ENCODE measurements at regions not wholly inside any gene's neighbourhood (a gene's known extent, or its start where the extent isn't known, plus 50 kb on each side); places are given as distances from the start of the nearest gene placed in this dataset.

- DNase-seq (ENCODE audit: low read depth in 4 of 4, low spot score in 1 of 4), result no peak
Observed at GRCh38 chr3:135460273-135460672, 505.3 kb upstream of the PPP2R3A start.

GRCh38 chr3:135471911-135472310, 493.6 kb upstream of the PPP2R3A start:
- no peak for DNase-seq (ENCODE audit: low read depth in 4 of 4, low spot score in 1 of 4)

DNA sequence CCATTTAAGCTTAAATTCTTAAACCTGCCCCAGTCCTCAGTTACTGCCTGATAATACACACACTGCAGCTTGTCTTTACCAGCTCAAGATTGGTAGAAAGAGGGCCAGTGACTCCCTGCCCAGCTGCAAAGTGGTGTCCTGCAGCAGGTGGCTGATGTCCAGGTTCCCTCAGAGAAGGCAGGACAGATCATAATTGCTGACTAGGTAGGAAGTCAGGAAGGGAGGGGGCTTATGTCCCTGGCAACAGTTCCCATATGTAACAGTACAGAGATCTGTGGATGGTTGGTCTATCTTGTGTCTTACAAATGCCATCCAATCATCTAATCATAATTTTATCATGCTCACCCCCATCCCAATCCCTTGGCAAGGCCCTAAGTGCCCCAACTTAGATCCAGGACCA, 492.1 kb upstream of the PPP2R3A start:
- no peak for DNase-seq (ENCODE audit: low read depth in 4 of 4, low spot score in 1 of 4)

GRCh38 chr3:135487261-135487660, 478.3 kb upstream of the PPP2R3A start:
- no peak for DNase-seq (ENCODE audit: low read depth in 4 of 4, low spot score in 1 of 4)

DNA sequence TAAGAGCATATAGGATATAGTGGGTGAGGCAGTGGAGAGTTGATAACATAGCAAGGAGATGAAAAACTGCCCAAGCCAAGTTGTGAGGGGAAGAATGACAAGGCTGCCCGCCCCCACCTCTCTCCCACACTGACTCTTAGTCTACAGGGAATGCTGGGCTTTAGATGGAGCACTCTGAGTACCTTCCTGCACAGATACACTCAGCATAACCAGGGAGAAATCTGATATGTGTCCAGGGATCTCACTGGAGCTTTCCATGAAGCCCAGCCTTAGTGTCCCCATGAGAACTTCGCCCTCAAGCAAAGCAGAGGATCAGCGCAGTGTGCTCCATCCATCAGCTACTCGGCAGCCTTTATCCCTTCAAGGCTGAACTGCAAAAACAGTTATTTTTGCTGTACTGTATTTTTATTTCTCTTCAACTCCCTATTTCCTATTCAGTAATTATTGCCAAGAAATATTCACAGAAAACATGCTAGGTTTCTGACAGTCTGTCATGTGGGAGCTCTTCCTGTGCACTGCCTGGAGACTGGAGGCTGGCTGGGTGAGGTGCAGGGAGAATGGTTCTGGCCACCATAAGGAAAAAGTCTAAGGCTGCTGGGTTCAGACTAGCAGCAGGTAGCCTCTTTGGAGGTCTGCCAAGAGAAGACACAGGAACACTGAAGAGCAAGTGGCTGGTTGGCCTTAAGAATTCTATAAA, 475.2 kb upstream of the PPP2R3A start:
- DNase-seq (ENCODE audit: low read depth in 4 of 4, low spot score in 1 of 4), result no peak

DNA sequence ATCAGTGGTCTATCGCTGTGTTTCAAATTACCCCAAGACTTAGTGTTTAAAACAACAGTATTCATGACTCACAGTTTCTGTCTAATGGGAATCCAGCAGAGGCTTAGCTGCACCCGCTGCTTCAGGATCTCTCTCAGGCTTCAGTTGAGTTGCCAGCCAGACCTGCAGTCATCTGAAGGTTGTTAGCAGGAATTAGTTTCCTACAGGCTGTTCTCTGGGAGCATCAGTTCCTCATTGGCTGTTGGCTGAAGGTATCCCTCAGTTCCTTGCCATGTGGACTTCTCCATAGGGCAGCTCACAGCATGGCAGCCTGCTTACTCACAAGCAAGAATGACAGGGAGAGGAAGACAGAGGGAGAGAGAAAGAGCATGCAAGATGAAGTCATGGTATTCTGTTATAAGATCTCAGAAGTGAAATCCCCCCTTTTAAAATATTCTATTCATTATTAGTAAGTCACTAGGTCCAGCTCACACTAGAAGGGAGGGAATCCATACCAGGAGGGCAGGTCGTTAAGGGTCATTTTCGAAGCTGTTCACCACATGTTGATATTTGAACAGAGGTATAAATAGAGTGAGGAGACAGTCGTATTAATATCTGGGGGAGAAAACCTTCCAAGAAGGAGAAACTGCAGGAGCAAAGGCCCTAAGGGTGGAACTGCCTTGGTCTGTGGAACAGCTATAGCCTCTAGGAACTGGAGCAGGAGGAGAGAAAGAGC, 473.9 kb upstream of the PPP2R3A start:
- DNase-seq (ENCODE audit: low read depth in 4 of 4, low spot score in 1 of 4), result no peak

GRCh38 chr3:135495891-135496290, 469.6 kb upstream of the PPP2R3A start:
- no peak for DNase-seq (ENCODE audit: low read depth in 4 of 4, low spot score in 1 of 4)

DNA sequence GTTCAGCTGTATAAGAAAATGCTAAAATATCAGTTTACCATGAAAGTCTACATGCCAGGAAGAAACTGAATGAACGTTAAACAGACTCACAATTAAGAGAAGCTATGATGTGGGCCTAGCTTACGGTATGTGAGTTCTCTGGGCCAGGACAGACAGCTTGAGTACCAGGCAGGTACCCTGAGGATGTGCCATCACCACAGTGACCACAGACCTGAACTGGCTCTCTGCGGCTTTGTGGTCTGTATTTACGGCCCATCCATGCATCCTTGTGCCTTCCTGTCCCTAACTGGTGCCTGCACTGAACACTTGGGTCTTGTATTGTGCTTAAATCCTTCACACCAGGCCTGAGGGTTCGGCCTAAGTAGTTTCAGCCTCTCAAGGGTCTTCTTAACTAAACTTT, 467.5 kb upstream of the PPP2R3A start:
- no peak for DNase-seq (ENCODE audit: low read depth in 4 of 4, low spot score in 1 of 4)

GRCh38 chr3:135499426-135499825, 466.1 kb upstream of the PPP2R3A start:
- no peak for DNase-seq (ENCODE audit: low read depth in 4 of 4, low spot score in 1 of 4)

- DNase-seq (ENCODE audit: low read depth in 4 of 4, low spot score in 1 of 4), result no peak
Observed at GRCh38 chr3:135500034-135500433, 465.5 kb upstream of the PPP2R3A start.

- no peak for DNase-seq (ENCODE audit: low read depth in 4 of 4, low spot score in 1 of 4)
Observed at GRCh38 chr3:135503065-135503759, 462.3 kb upstream of the PPP2R3A start.

- DNase-seq (ENCODE audit: low read depth in 4 of 4, low spot score in 1 of 4), result peak in 1 of 4 experiments; percentile 5
Observed at GRCh38 chr3:135503760-135504686, 461.5 kb upstream of the PPP2R3A start.

- no peak for DNase-seq (ENCODE audit: low read depth in 4 of 4, low spot score in 1 of 4)
Observed at GRCh38 chr3:135513106-135514059, 452.1 kb upstream of the PPP2R3A start.

GRCh38 chr3:135514060-135514448, 451.5 kb upstream of the PPP2R3A start:
- no peak for DNase-seq (ENCODE audit: low read depth in 4 of 4, low spot score in 1 of 4)

- DNase-seq (ENCODE audit: low read depth in 4 of 4, low spot score in 1 of 4), result no peak
Observed at GRCh38 chr3:135516143-135516542, 449.4 kb upstream of the PPP2R3A start.

DNA sequence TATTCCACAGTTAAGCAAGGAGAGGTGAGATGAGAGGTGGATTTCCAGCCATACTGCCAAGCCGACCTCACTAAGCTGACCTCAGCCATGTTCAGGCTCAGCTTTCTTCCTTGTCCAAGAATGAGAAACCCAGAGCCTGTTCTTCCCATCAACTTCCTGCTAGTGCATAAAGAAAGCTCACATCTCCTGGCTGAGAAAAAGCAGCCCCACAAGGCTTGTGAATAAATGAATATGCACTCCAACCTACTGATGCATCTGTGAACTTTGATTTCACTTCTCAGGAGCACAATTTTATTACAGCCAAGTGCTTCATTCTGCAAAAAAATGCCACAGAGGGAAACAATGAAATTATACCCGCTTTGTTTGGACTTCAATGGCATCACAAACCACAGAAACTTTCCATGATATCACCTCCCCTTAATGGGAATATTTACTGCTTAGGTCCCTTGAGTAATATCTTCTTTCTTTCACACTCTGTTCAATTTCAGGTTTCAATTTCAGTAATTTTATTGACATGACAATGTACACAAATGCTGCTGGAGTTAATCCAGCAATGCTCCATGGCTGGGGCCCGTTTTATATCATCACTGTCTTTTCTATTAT, 437.0 kb upstream of the PPP2R3A start:
- no peak for DNase-seq (ENCODE audit: low read depth in 4 of 4, low spot score in 1 of 4)

DNA sequence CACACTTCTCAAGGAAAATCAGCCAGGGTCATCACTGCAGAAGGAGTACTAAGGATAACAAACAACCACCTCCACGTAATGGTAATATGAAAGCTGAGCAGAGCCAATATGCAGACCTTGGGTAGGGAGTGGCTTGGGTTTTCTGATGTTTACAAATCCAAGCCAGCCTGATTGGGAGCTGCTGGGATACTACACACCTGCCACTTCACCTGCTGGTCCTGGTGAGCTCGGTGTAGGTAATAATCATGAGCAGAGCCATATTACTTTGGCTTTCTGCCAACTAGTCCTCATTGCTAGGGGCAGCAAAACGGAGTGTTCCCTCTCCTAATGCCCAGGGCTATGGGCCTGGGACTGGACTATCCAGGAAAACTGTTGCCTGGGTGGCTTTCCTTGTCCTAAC, 433.5 kb upstream of the PPP2R3A start:
- DNase-seq (ENCODE audit: low read depth in 4 of 4, low spot score in 1 of 4), result no peak

DNA sequence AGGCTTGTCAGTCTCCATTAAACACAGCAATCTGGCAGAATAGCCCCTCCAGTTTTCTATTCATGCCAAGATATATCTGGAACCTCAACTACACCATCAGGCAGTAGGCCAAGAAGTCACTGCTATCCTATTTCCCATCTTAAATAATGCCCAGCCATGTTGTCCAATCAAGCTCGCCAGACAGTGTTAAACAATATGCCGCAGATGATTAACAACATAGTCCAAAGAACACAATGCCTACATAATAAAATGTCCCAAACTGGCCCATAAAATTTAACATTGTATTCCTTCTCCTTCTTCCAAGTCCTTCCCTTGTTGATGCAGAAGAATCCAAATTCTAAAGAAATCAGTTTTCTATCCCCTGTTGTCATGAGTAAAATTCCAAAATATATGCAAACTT, 427.4 kb upstream of the PPP2R3A start:
- DNase-seq (ENCODE audit: low read depth in 4 of 4, low spot score in 1 of 4), result no peak

DNA sequence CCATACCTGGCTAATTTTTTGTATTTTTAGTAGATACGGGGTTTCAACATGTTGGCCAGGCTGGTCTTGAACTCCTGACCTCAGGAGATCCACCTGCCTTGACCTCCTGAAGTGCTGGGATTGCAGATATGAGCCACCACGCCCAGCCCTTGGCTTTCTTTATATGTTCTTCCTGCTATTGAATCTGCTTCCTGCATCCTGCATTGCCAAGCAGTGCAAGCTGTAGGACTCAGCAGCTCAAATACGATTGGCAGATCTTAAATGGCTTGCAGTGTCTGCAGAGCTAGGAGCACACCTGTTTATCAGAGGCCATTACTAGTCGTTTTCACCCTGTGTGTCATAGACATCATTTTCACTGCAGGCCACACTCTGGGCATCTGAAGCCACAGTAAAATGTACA, 426.2 kb upstream of the PPP2R3A start:
- no peak for DNase-seq (ENCODE audit: low read depth in 4 of 4, low spot score in 1 of 4)

- no peak for DNase-seq (ENCODE audit: low read depth in 4 of 4, low spot score in 1 of 4)
Observed at GRCh38 chr3:135539854-135540253, 425.7 kb upstream of the PPP2R3A start.
